Ectodermal cell (in vitro differentiated cells): ENCODE measurements at regions not wholly inside any gene's neighbourhood (a gene's known extent, or its start where the extent isn't known, plus 50 kb on each side); places are given as distances from the start of the nearest gene placed in this dataset.
"Not testable (repeated sequence)": the region's sequence is repeated elsewhere in the genome, so short reads cannot be mapped to it uniquely, and the experiment has no call there.

Source experiments
- H3K27ac ChIP-seq: 2 replicates; pipeline ENCODE4 v1.7.0; 2013; ENCODE audit warnings: mild to moderate bottlenecking, low read depth, low read length; ENCODE audit not compliant: insufficient read depth, poor library complexity, severe bottlenecking
- H3K27me3 ChIP-seq: 2 replicates; pipeline ENCODE4 v1.7.0; 2013; ENCODE audit warnings: mild to moderate bottlenecking, low read length; ENCODE audit not compliant: insufficient read depth, control insufficient read depth, poor library complexity, severe bottlenecking
- H3K36me3 ChIP-seq: one replicate; pipeline ENCODE4 v1.7.0; 2013; ENCODE audit warnings: low read length; ENCODE audit not compliant: control insufficient read depth, insufficient read depth
- H3K4me1 ChIP-seq: one replicate; pipeline ENCODE4 v1.7.0; 2013; ENCODE audit warnings: low read length; ENCODE audit not compliant: control insufficient read depth, insufficient read depth
- H3K4me3 ChIP-seq: 2 replicates; pipeline ENCODE4 v1.7.0; 2013; ENCODE audit warnings: low read depth, low read length, control low read depth; ENCODE audit not compliant: insufficient read depth
- H3K9me3 ChIP-seq: 2 replicates; pipeline ENCODE4 v1.7.0; 2013; ENCODE audit warnings: mild to moderate bottlenecking, low read length, moderate library complexity; ENCODE audit not compliant: control insufficient read depth
- WGBS, 2 experiments: methylation state at CpG; one replicate each; pipeline ENCODE4 v1.1.7; 2013; ENCODE audit warnings: missing lambda C conversion rate in 2 of 2; 5-methylcytosine and 5-hydroxymethylcytosine counted together

- not testable (repeated sequence) for H3K36me3 ChIP-seq
- WGBS, 2 experiments: 36 to 48% methylated on average over 4 to 5 of the region's 5 CpGs
These were observed 1480.5 kb upstream of the PRR20A start for GRCh38 chr13:55660264-55660663.

GRCh38 chr13:55660851-55661250, 1479.9 kb upstream of the PRR20A start:
- Histone ChIP-seq H3K27ac (no peak overlapping the region), H3K4me3 (no peak overlapping the region)
- 83% methylated on average over 1 of the region's 1 CpG; no CpG with 5 or more reads in 1 of the 2 experiments for WGBS, 2 experiments

More at GRCh38 chr13:55660264-55660663, 1480.5 kb upstream of the PRR20A start:
- H3K9me3 ChIP-seq, H3K27ac ChIP-seq, H3K4me3 ChIP-seq, H3K27me3 ChIP-seq, H3K4me1 ChIP-seq: not testable (repeated sequence)

GRCh38 chr13:55661505-55661904, 1479.2 kb upstream of the PRR20A start:
- no peaks in the 10 kb centered on the region for H3K36me3 ChIP-seq
- no peak overlapping the region for H3K27ac ChIP-seq
- 70 to 84% methylated on average over 5 of the region's 5 CpGs for WGBS, 2 experiments
- H3K9me3 ChIP-seq: no peaks in the 10 kb centered on the region
- H3K27me3 ChIP-seq: no peaks in the 10 kb centered on the region
- H3K4me3 ChIP-seq: no peak overlapping the region
- no peaks in the 10 kb centered on the region for H3K4me1 ChIP-seq

More at GRCh38 chr13:55660851-55661250, 1479.9 kb upstream of the PRR20A start:
- Histone ChIP-seq H3K36me3 (no peaks in the 10 kb centered on the region), H3K9me3 (no peaks in the 10 kb centered on the region), H3K27me3 (no peaks in the 10 kb centered on the region), H3K4me1 (no peaks in the 10 kb centered on the region)

GRCh38 chr13:55664178-55664577, 1476.5 kb upstream of the PRR20A start:
- Histone ChIP-seq H3K9me3 (no peaks in the 10 kb centered on the region), H3K4me3 (no peak overlapping the region), H3K4me1 (no peaks in the 10 kb centered on the region), H3K36me3 (no peaks in the 10 kb centered on the region), H3K27me3 (no peaks in the 10 kb centered on the region), H3K27ac (no peak overlapping the region)
- 84 to 88% methylated on average over 3 of the region's 3 CpGs for WGBS, 2 experiments

- Histone ChIP-seq H3K4me1 (no peaks in the 10 kb centered on the region), H3K27ac (no peak overlapping the region), H3K4me3 (no peak overlapping the region), H3K9me3 (peaks cover 2% of the 10 kb centered on the region), H3K36me3 (no peaks in the 10 kb centered on the region), H3K27me3 (no peaks in the 10 kb centered on the region)
- 100% methylated on average over 1 of the region's 1 CpG for WGBS, 2 experiments
These were observed 1471.7 kb upstream of the PRR20A start for GRCh38 chr13:55669051-55669450.

- Histone ChIP-seq H3K27me3 (no peaks in the 10 kb centered on the region), H3K4me3 (no peak overlapping the region), H3K36me3 (no peaks in the 10 kb centered on the region), H3K9me3 (peaks cover 2% of the 10 kb centered on the region), H3K4me1 (no peaks in the 10 kb centered on the region), H3K27ac (no peak overlapping the region)
- 82 to 86% methylated on average over 1 to 2 of the region's 2 CpGs for WGBS, 2 experiments
These were observed 1466.8 kb upstream of the PRR20A start for GRCh38 chr13:55673910-55674309.

GRCh38 chr13:55682776-55683175, 1457.9 kb upstream of the PRR20A start:
- Histone ChIP-seq H3K27me3 (no peaks in the 10 kb centered on the region), H3K4me3 (no peak overlapping the region), H3K4me1 (no peaks in the 10 kb centered on the region), H3K9me3 (no peaks in the 10 kb centered on the region), H3K36me3 (no peaks in the 10 kb centered on the region), H3K27ac (no peak overlapping the region)
- WGBS, 2 experiments: 88 to 99% methylated on average over 3 of the region's 3 CpGs

GRCh38 chr13:55705526-55705925, 1435.2 kb upstream of the PRR20A start:
- Histone ChIP-seq H3K27ac (no peak overlapping the region), H3K4me3 (no peak overlapping the region), H3K9me3 (no peaks in the 10 kb centered on the region), H3K4me1 (no peaks in the 10 kb centered on the region), H3K27me3 (no peaks in the 10 kb centered on the region), H3K36me3 (no peaks in the 10 kb centered on the region)
- WGBS, 2 experiments: no CpG with 5 or more reads among the region's 1 CpG

- 100% methylated on average over 1 of the region's 3 CpGs for whole genome bisulfite sequencing, 2 experiments
- Histone ChIP-seq H3K4me3 (no peak overlapping the region), H3K4me1 (no peaks in the 10 kb centered on the region), H3K27me3 (no peaks in the 10 kb centered on the region), H3K36me3 (no peaks in the 10 kb centered on the region), H3K27ac (no peak overlapping the region), H3K9me3 (no peaks in the 10 kb centered on the region)
These were observed 1434.7 kb upstream of the PRR20A start for GRCh38 chr13:55705971-55706370.

- Histone ChIP-seq H3K9me3 (no peaks in the 10 kb centered on the region), H3K36me3 (no peaks in the 10 kb centered on the region), H3K4me3 (no peak overlapping the region), H3K27ac (no peak overlapping the region), H3K27me3 (no peaks in the 10 kb centered on the region), H3K4me1 (no peaks in the 10 kb centered on the region)
These were observed 1426.6 kb upstream of the PRR20A start for GRCh38 chr13:55714120-55714519.

- WGBS, 2 experiments: 79% methylated on average over 4 of the region's 5 CpGs; no CpG with 5 or more reads in 1 of the 2 experiments
- H3K4me3 ChIP-seq: no peak overlapping the region
- H3K27ac ChIP-seq: no peak overlapping the region
These were observed 1413.0 kb upstream of the PRR20A start for GRCh38 chr13:55727683-55728082.

More at GRCh38 chr13:55727683-55728082, 1413.0 kb upstream of the PRR20A start:
- Histone ChIP-seq H3K27me3 (no peaks in the 10 kb centered on the region), H3K36me3 (no peaks in the 10 kb centered on the region), H3K9me3 (no peaks in the 10 kb centered on the region), H3K4me1 (no peaks in the 10 kb centered on the region)
